Erythroblast (primary cell): ENCODE measurements at regions not wholly inside any gene's neighbourhood (a gene's known extent, or its start where the extent isn't known, plus 50 kb on each side); places are given as distances from the start of the nearest gene placed in this dataset.

Source experiments
- GATA1 ChIP-seq: IDR thresholded peaks from 2 replicates; pipeline ENCODE4 v1.6.1; 2011; ENCODE audit warnings: low read depth, mild to moderate bottlenecking, control low read depth, low read length, moderate library complexity
- POLR2A ChIP-seq: IDR thresholded peaks from 2 replicates; pipeline ENCODE4 v1.6.1; 2011; ENCODE audit warnings: mild to moderate bottlenecking, low read length

DNA sequence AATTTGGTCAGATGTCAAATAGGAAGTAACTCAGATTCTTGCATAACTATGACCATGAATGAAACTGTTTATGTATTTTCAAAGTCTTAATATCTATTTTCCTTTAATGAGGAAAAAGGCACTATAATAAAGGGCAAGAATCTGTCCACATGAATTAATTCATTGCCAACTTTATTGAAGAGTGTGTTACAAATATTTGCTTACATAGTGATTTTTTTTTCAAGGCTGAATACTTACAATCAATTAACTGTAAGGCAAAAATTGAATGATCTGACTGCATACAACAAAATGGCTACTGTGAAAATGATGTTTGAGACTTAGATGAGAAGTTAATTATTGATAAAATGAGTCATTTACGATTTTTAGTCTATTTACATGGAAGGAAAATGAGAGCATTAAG, 475.0 kb downstream of the DNAJB9 start:
- no peak for TF ChIP-seq POLR2A
- no peak for TF ChIP-seq GATA1
